IMR-90 (cell line): ENCODE measurements at regions not wholly inside any gene's neighbourhood (a gene's known extent, or its start where the extent isn't known, plus 50 kb on each side); places are given as distances from the start of the nearest gene placed in this dataset.
"Not testable (repeated sequence)": the region's sequence is repeated elsewhere in the genome, so short reads cannot be mapped to it uniquely, and the experiment has no call there.

ENCODE experiments used
- ATAC-seq: fragments of 200-7000 bp; cut with Tn5 transposase; 2 replicates; pipeline ENCODE4 v1.9.1; 2020; ENCODE audit warnings: low read depth, mild to moderate bottlenecking, moderate library complexity
- BruUV-seq: library from RNA; stranded (reverse); fragments of 400-500 nt; replicated peaks from 2 replicates; lab custom pipeline; 2021; lab: Mats Ljungman, UMichigan
- CTCF ChIA-PET: fragments of 300-600 bp; formaldehyde crosslinking; extraction: SDS; loops from one replicate; lab custom pipeline; 2021; ENCODE audit warnings: antibody characterized with exemption; lab: Yijun Ruan, JAX
- POLR2A ChIA-PET: fragments of 300-600 bp; sonication (Branson Sonifier 250); formaldehyde crosslinking; loops from one replicate; lab custom pipeline; 2022; ENCODE audit warnings: antibody characterized with exemption; ENCODE audit not compliant: unreplicated experiment; lab: Charles Lee
- DNase-seq: peaks from one replicate; pipeline ENCODE4 v3.0.0; 2013
- H2AFZ ChIP-seq: replicated peaks from 2 replicates; pipeline ENCODE3; 2013; ENCODE audit warnings: low read length, mild to moderate bottlenecking; ENCODE audit not compliant: poor library complexity
- H2AK5ac ChIP-seq: 2 replicates; pipeline ENCODE4 v1.6.1; 2013; ENCODE audit warnings: low read depth, low read length, inconsistent platforms
- H2AK9ac ChIP-seq: replicated peaks from 2 replicates; pipeline ENCODE3; 2013; ENCODE audit warnings: mild to moderate bottlenecking, low read depth, low read length, moderate library complexity; ENCODE audit not compliant: poor library complexity
- H2BK120ac ChIP-seq: 2 replicates; pipeline ENCODE4 v1.6.1; 2013; ENCODE audit warnings: low read depth, low read length, inconsistent platforms
- H2BK15ac ChIP-seq: 3 replicates; pipeline ENCODE4 v1.6.1; 2013; ENCODE audit warnings: low read depth, low read length, inconsistent platforms
- H2BK20ac ChIP-seq: 2 replicates; pipeline ENCODE4 v1.6.1; 2013; ENCODE audit warnings: low read depth, mild to moderate bottlenecking, inconsistent platforms, low read length, moderate library complexity
- H2BK5ac ChIP-seq: 2 replicates; pipeline ENCODE4 v1.6.1; 2013; ENCODE audit warnings: mild to moderate bottlenecking, low read depth, low read length, inconsistent platforms; ENCODE audit not compliant: poor library complexity, severe bottlenecking
- H3K14ac ChIP-seq: replicated peaks from 2 replicates; pipeline ENCODE4 v1.6.1; 2013; ENCODE audit warnings: low read depth, low read length, inconsistent platforms
- H3K18ac ChIP-seq: 2 replicates; pipeline ENCODE4 v1.6.1; 2013; ENCODE audit warnings: low read depth, low read length, control low read depth
- H3K23ac ChIP-seq: 2 replicates; pipeline ENCODE4 v1.6.1; 2013; ENCODE audit warnings: low read depth, low read length, inconsistent platforms
- H3K27ac ChIP-seq: 2 replicates; pipeline ENCODE4 v1.5.1; 2013; ENCODE audit warnings: mild to moderate bottlenecking, control low read depth, low read length; ENCODE audit not compliant: insufficient read depth
- H3K27me3 ChIP-seq: 2 replicates; pipeline ENCODE4 v1.6.1; 2013; ENCODE audit warnings: low read length; ENCODE audit not compliant: control insufficient read depth, insufficient read depth
- H3K36me3 ChIP-seq: 2 replicates; pipeline ENCODE4 v1.6.1; 2013; ENCODE audit warnings: low read length, mixed read lengths; ENCODE audit not compliant: control insufficient read depth, insufficient read depth
- H3K4ac ChIP-seq: 2 replicates; pipeline ENCODE4 v1.6.1; 2013; ENCODE audit warnings: low read depth, low read length, inconsistent platforms
- H3K4me1 ChIP-seq: 2 replicates; pipeline ENCODE4 v1.6.1; 2013; ENCODE audit warnings: low read length, mixed read lengths; ENCODE audit not compliant: control insufficient read depth, insufficient read depth
- H3K4me2 ChIP-seq: 2 replicates; pipeline ENCODE4 v1.6.1; 2013; ENCODE audit warnings: low read depth, mild to moderate bottlenecking, control low read depth, low read length, moderate library complexity
- H3K4me3 ChIP-seq: 2 replicates; pipeline ENCODE4 v1.5.1; 2013; ENCODE audit warnings: low read depth, mild to moderate bottlenecking, control low read depth, low read length, moderate library complexity; ENCODE audit not compliant: insufficient read depth
- H3K56ac ChIP-seq: 2 replicates; pipeline ENCODE4 v1.6.1; 2013; ENCODE audit warnings: low read length, inconsistent platforms; ENCODE audit not compliant: insufficient read depth; ENCODE audit errors: extremely low read depth
- H3K79me1 ChIP-seq, 2 experiments: 2 replicates each; pipeline ENCODE4 v1.6.1; 2013; ENCODE audit warnings: low read length in 2 of 2, inconsistent platforms in 1 of 2, low read depth in 1 of 2
- H3K9ac ChIP-seq: 2 replicates; pipeline ENCODE4 v1.6.1; 2013; ENCODE audit warnings: low read depth, low read length, control low read depth
- H3K9me1 ChIP-seq: 2 replicates; pipeline ENCODE4 v1.6.1; 2013; ENCODE audit warnings: low read length, inconsistent platforms; ENCODE audit not compliant: insufficient read depth
- H3K9me3 ChIP-seq: 2 replicates; pipeline ENCODE4 v1.6.1; 2013; ENCODE audit warnings: low read length; ENCODE audit not compliant: control insufficient read depth, insufficient read depth
- H4K20me1 ChIP-seq: 2 replicates; pipeline ENCODE4 v1.6.1; 2013; ENCODE audit warnings: low read length, inconsistent platforms; ENCODE audit not compliant: insufficient read depth
- H4K5ac ChIP-seq: 2 replicates; pipeline ENCODE4 v1.6.1; 2013; ENCODE audit warnings: mild to moderate bottlenecking, low read depth, low read length, control low read depth
- H4K8ac ChIP-seq, 2 experiments: 2 replicates each; pipeline ENCODE4 v1.6.1; 2013; ENCODE audit warnings: low read depth in 2 of 2, low read length in 2 of 2, control low read depth in 1 of 2, inconsistent platforms in 1 of 2
- H4K91ac ChIP-seq: 2 replicates; pipeline ENCODE4 v1.6.1; 2013; ENCODE audit warnings: low read depth, low read length, inconsistent platforms; ENCODE audit not compliant: insufficient read depth
- dilution Hi-C: fragments of 300-500 bp; cut with HindIII; formaldehyde crosslinking; loops from one replicate; pipeline ENCODE4 v1.14.3; 2018; ENCODE audit warnings: low sequenced_read_pairs; ENCODE audit not compliant: unreplicated experiment
- in situ Hi-C: fragments of 300-500 bp; cut with MboI; formaldehyde crosslinking; loops from 3 replicates; pipeline ENCODE4 v1.14.3; 2019; ENCODE audit warnings: low sequenced_read_pairs, inconsistent platforms, mixed read lengths
- intact Hi-C: fragments of 100-400 bp; cut with micrococcal nuclease; formaldehyde crosslinking; loops from 2 replicates; pipeline ENCODE4 v1.10.0; 2022

GRCh38 chr13:112286733-112287132, 89.4 kb upstream of the SPACA7 start:
- H3K27ac ChIP-seq, H3K23ac ChIP-seq, H3K18ac ChIP-seq, H3K9me1 ChIP-seq, H2BK20ac ChIP-seq, H3K9ac ChIP-seq, H2AK9ac ChIP-seq, CTCF ChIA-PET, H2BK120ac ChIP-seq, H3K4ac ChIP-seq, DNase-seq, H3K4me2 ChIP-seq, H3K79me1 ChIP-seq, H3K56ac ChIP-seq, POLR2A ChIA-PET, H3K9me3 ChIP-seq, H2AFZ ChIP-seq, dilution Hi-C loops, BruUV-seq, H4K8ac ChIP-seq, H3K14ac ChIP-seq, H3K36me3 ChIP-seq, H4K5ac ChIP-seq, H3K4me1 ChIP-seq, in situ Hi-C loops, H3K4me3 ChIP-seq, intact Hi-C loops, H2AK5ac ChIP-seq, H2BK5ac ChIP-seq, H2BK15ac ChIP-seq, H3K27me3 ChIP-seq, ATAC-seq, H4K91ac ChIP-seq, H4K20me1 ChIP-seq: not testable (repeated sequence)
